GM12878 (cell line): ENCODE measurements at regions not wholly inside any gene's neighbourhood (a gene's known extent, or its start where the extent isn't known, plus 50 kb on each side); places are given as distances from the start of the nearest gene placed in this dataset.
"Not testable (repeated sequence)": the region's sequence is repeated elsewhere in the genome, so short reads cannot be mapped to it uniquely, and the experiment has no call there.

Experiments used
- ATAC-seq: fragments of 200-7000 bp; cut with Tn5 transposase; 3 replicates; pipeline ENCODE4 v1.9.1; 2020; ENCODE audit warnings: mild to moderate bottlenecking, moderate library complexity
- BruUV-seq: library from RNA; stranded (reverse); fragments of 400-500 nt; replicated peaks from 2 replicates; lab custom pipeline; 2021; lab: Mats Ljungman, UMichigan
- CTCF ChIA-PET: fragments of 300-600 bp; sonication (Branson Sonifier 250); formaldehyde crosslinking; extraction: SDS; loops from one replicate; lab custom pipeline; 2021; ENCODE audit warnings: inconsistent platforms; lab: Yijun Ruan, JAX
- POLR2A ChIA-PET: fragments of 350-600 bp; formaldehyde crosslinking; extraction: SDS; loops from one replicate; lab custom pipeline; 2021; ENCODE audit warnings: inconsistent platforms; lab: Charles Lee
- RAD21 ChIA-PET: fragments of 300-600 bp; sonication (Branson Sonifier 250); formaldehyde crosslinking; loops from one replicate; lab custom pipeline; 2023; ENCODE audit warnings: antibody characterized with exemption; ENCODE audit not compliant: unreplicated experiment; lab: Charles Lee
- SMC1A ChIA-PET: fragments of 300-600 bp; sonication (Branson Sonifier 250); formaldehyde crosslinking; loops from one replicate; lab custom pipeline; 2023; ENCODE audit not compliant: unreplicated experiment, uncharacterized antibody; lab: Charles Lee
- DNase-seq: peaks from one replicate; pipeline ENCODE4 v3.0.0-alpha.2; 2011; ENCODE audit warnings: low read depth, low spot score
- FAIRE-seq: peaks from 3 replicates; lab custom pipeline; 2011; peaks lifted over from hg19 to GRCh38; lab: Jason Lieb, UNC
- H2AFZ ChIP-seq: 2 replicates; pipeline ENCODE4 v1.6.0; 2011; ENCODE audit warnings: low read depth, low read length, control low read depth; ENCODE audit not compliant: control insufficient read depth
- H3K27ac ChIP-seq: 2 replicates; pipeline ENCODE4 v1.5.1; 2011; ENCODE audit warnings: control low read depth; ENCODE audit not compliant: control insufficient read depth, insufficient read depth
- H3K27me3 ChIP-seq, 2 experiments: replicated peaks in 1 of 2; 2 replicates each; pipeline versions ENCODE4 v1.6.0 to v1.6.1; 2011; ENCODE audit warnings: low read length in 1 of 2; ENCODE audit not compliant: control insufficient read depth in 2 of 2, insufficient read depth in 2 of 2
- H3K36me3 ChIP-seq, 2 experiments: 2 replicates each; pipeline ENCODE4 v1.5.1; 2011; ENCODE audit warnings: low read length in 1 of 2; ENCODE audit not compliant: control insufficient read depth in 2 of 2, insufficient read depth in 2 of 2
- H3K4me1 ChIP-seq: 2 replicates; pipeline ENCODE4 v1.6.1; 2011; ENCODE audit warnings: mild to moderate bottlenecking, low read length, moderate library complexity, mixed read lengths; ENCODE audit not compliant: control insufficient read depth, insufficient read depth
- H3K4me2 ChIP-seq: 2 replicates; pipeline ENCODE4 v1.6.0; 2011; ENCODE audit warnings: control low read depth; ENCODE audit not compliant: control insufficient read depth, insufficient read depth
- H3K4me3 ChIP-seq: fragments of 200-600 bp; sonication (generic); 2 replicates; pipeline ENCODE4 v1.5.1; 2016
- H3K79me2 ChIP-seq: 2 replicates; pipeline ENCODE4 v1.6.0; 2011; ENCODE audit warnings: low read length; ENCODE audit not compliant: control insufficient read depth, insufficient read depth
- H3K9ac ChIP-seq: 2 replicates; pipeline ENCODE4 v1.8.0; 2011; ENCODE audit warnings: low read length, control low read depth, mixed read lengths; ENCODE audit not compliant: control insufficient read depth, insufficient read depth
- H3K9me3 ChIP-seq: replicated peaks from 3 replicates; pipeline ENCODE4 v1.5.1; 2011; ENCODE audit warnings: mild to moderate bottlenecking, low read length; ENCODE audit not compliant: control insufficient read depth, insufficient read depth
- H4K20me1 ChIP-seq: 2 replicates; pipeline ENCODE4 v1.6.0; 2011; ENCODE audit not compliant: control insufficient read depth, insufficient read depth
- CTCF ChIP-seq, 3 experiments: IDR thresholded peaks in 2 of 3; conservative IDR thresholded peaks in 1 of 3; 2 replicates each; pipeline ENCODE4 v1.5.1; 2011; ENCODE audit warnings: low read depth in 3 of 3, low read length in 3 of 3, mild to moderate bottlenecking in 3 of 3, control low read depth in 2 of 3, moderate library complexity in 2 of 3, inconsistent platforms in 1 of 3, mixed read lengths in 1 of 3; ENCODE audit not compliant: control insufficient read depth in 2 of 3, insufficient read depth in 1 of 3; ENCODE audit errors: extremely low read depth in 1 of 3
- WGBS: methylation state at CpG from one replicate; pipeline ENCODE4 v1.1.6; 2016; ENCODE audit warnings: low lambda C conversion rate; ENCODE audit not compliant: insufficient replicate concordance, insufficient coverage; ENCODE audit errors: missing lambda C conversion rate; 5-methylcytosine and 5-hydroxymethylcytosine counted together
- in situ Hi-C: fragments of 300-500 bp; cut with MboI; formaldehyde crosslinking; loops from 9 replicates; pipeline ENCODE4 v1.14.3; 2018; ENCODE audit warnings: mixed read lengths
- intact Hi-C: fragments of 100-400 bp; cut with micrococcal nuclease; formaldehyde crosslinking; loops from one replicate; pipeline ENCODE4 v1.14.2; 2022; ENCODE audit not compliant: unreplicated experiment

GRCh38 chr7:6930787-6931186 is 104.7 kb upstream of the CCZ1B start:
- intact Hi-C loops = loop anchor here (2.0 kb wide), 1 partner anchor 414 kb away; no protein-coding TSS in a partner anchor

GRCh38 chr7:6931456-6931855 is 105.4 kb upstream of the CCZ1B start:
- H3K27ac ChIP-seq, in situ Hi-C loops, H3K4me1 ChIP-seq, FAIRE-seq, H3K4me3 ChIP-seq, H3K9me3 ChIP-seq, H3K79me2 ChIP-seq, H3K27me3 ChIP-seq, H4K20me1 ChIP-seq, SMC1A ChIA-PET, H3K4me2 ChIP-seq, BruUV-seq, H3K9ac ChIP-seq, H3K36me3 ChIP-seq, ATAC-seq, H2AFZ ChIP-seq, DNase-seq: not testable (repeated sequence)
- POLR2A ChIA-PET = interaction anchor here (0.7 kb wide), 1 partner anchor 517 kb away, joined by 3 read pairs; no protein-coding TSS in a partner anchor
- intact Hi-C loops = loop anchor here (2.0 kb wide), 1 partner anchor 415 kb away; no protein-coding TSS in a partner anchor
- RAD21 ChIA-PET = interaction anchor here (1.6 kb wide), 1 partner anchor 416 kb away, joined by 4 read pairs; no protein-coding TSS in a partner anchor
- CTCF ChIA-PET = interaction anchor here (0.6 kb wide), 1 partner anchor 18 kb away, joined by 3 read pairs; no protein-coding TSS in a partner anchor
- WGBS = 51% methylated on average over 6 of the region's 7 CpGs

More at GRCh38 chr7:6930787-6931186, 104.7 kb upstream of the CCZ1B start:
- H3K27me3 ChIP-seq, BruUV-seq, H3K9me3 ChIP-seq, in situ Hi-C loops, SMC1A ChIA-PET, H3K9ac ChIP-seq, H3K27ac ChIP-seq, H3K36me3 ChIP-seq, ATAC-seq, DNase-seq, H4K20me1 ChIP-seq, H3K79me2 ChIP-seq, POLR2A ChIA-PET, FAIRE-seq, H2AFZ ChIP-seq, H3K4me2 ChIP-seq, H3K4me3 ChIP-seq: not testable (repeated sequence)
- ChIA-PET CTCF (interaction anchor here (0.6 to 1.8 kb wide), 8 partner anchors 17 to 416 kb away, joined by 3 to 6 read pairs (median 3); partner anchors contain the start of gene INTS15), RAD21 (interaction anchor here (1.6 kb wide), 1 partner anchor 415 kb away, joined by 4 read pairs; no protein-coding TSS in a partner anchor)
- H3K4me1 ChIP-seq = peaks cover 10% of the 10 kb centered on the region
- TF ChIP-seq CTCF (IDR thresholded peaks at IDR 0.05 in 2 of 3, conservative IDR thresholded peaks at IDR 0.05 in 1 of 3; ENCODE audit: control insufficient read depth in 2 of 3, extremely low read depth in 1 of 3, insufficient read depth in 1 of 3, low read depth in 3 of 3, low read length in 3 of 3) = peak; percentile 16 to 34 (median 25); a peak in 4 of 6 replicates
- WGBS = 9% methylated on average over 11 of the region's 11 CpGs

- BruUV-seq, RAD21 ChIA-PET, H3K4me2 ChIP-seq, H3K4me1 ChIP-seq, H4K20me1 ChIP-seq, intact Hi-C loops, H3K27ac ChIP-seq, H3K9ac ChIP-seq, H2AFZ ChIP-seq, H3K79me2 ChIP-seq, CTCF ChIA-PET, DNase-seq, H3K4me3 ChIP-seq, FAIRE-seq, H3K27me3 ChIP-seq, H3K9me3 ChIP-seq, ATAC-seq, H3K36me3 ChIP-seq, in situ Hi-C loops, SMC1A ChIA-PET: not testable (repeated sequence)
- POLR2A ChIA-PET = interaction anchor here (0.6 kb wide), 1 partner anchor 9 kb away, joined by 3 read pairs; no protein-coding TSS in a partner anchor
- 71% methylated on average over 15 of the region's 17 CpGs for WGBS
Observed at GRCh38 chr7:6933954-6934632, 108.0 kb upstream of the CCZ1B start.
